Stimulated activated CD4-positive, alpha-beta T cell treated with anti-CD3 and anti-CD28 coated beads, Interleukin-2, amount 100 ng/mL, for 24 hours (primary cell): ENCODE measurements at regions not wholly inside any gene's neighbourhood (a gene's known extent, or its start where the extent isn't known, plus 50 kb on each side); places are given as distances from the start of the nearest gene placed in this dataset.
"Not testable (repeated sequence)": the region's sequence is repeated elsewhere in the genome, so short reads cannot be mapped to it uniquely, and the experiment has no call there.

Experiments used
- DNase-seq, 2 donors: peaks; one replicate each; pipeline ENCODE4 v3.0.0-alpha.2; 2020

DNA sequence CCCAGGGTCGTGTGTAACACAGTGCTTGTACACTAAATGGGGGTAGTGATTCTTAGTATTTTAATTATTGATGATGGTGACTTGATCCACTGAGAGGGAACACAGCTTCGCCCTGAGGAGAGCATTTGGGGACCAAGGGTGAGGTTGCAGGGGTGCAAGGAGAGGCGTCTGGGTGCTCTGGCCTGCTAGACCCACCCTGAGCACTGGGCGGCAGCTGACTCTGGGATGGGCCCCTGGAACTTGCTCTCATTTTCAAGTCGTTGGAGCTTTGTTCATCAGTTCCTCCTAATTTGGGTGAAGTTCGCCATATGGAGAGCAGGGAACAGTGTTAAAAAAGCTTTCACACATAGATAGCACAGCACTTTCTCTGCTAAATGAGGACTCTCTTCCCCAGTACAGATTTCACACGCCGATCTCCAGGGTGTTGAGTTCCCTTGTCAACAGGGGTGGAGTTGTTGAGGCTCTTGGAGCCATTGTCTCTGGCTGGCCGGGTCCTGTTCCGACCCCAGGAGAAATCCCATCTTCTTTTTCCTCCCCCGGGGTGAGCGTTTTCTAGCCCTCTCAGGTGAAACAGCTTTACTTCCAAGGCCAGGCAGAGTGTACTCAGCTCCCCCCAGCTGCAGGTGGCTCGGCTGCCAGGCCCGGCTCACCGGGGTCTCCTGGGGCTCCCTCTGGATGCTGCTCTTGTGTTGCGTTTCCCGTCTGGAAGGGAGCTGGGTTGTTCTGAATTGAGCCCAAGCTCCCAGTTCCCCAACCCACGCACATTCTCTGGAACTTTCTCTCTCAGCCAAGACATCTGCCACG, 367.4 kb downstream of the RPS6KC1 start:
- no peak for DNase-seq

DNA sequence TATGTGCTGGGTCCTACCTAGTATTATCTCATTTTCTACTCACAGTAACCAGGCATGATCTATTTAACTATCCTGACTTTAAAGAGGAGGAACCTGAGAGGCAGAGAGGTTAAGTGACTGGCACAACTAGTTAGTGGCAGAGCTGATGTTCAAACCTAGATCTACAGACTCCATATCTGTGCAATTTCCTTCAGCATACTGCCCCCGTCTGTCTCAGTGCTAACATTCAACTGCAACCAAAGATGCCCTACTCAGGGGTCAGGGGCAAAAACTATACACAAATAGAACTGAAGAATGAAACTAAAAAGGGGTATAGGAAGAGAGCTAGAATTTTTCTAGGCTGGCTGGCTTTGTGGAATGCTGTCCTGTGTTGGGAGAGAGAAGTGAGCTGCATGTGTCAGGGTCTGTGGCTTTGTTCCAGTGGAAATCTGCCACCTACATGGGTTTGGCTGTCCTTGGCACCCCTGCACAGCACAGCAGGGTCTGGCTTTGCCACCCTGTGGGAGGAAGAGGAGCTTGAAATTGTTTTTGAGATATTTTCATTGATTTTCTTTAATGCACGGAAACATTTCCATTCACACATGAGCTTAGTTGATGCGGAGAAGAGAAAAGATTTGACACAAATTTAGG, 368.5 kb downstream of the RPS6KC1 start:
- DNase-seq, result no peak

DNA sequence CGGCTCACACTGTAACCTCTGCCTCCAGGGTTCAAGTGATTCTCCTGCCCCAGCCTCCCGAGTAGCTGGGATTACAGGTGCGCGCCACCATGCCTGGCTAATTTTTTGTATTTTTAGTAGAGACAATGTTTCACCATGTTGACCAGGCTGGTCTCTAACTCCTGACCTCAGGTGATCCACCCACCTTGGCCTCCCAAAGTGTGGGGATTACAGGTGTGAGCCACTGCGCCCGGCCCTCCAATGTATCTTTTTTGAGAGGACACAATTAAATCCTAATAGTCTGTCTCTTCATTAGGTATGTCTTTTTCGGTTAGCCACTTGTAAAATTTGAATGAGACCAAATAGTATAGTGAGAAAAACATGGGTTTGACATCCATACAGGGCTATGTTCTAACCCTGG, 370.1 kb downstream of the RPS6KC1 start:
- not testable (repeated sequence) for DNase-seq

DNA sequence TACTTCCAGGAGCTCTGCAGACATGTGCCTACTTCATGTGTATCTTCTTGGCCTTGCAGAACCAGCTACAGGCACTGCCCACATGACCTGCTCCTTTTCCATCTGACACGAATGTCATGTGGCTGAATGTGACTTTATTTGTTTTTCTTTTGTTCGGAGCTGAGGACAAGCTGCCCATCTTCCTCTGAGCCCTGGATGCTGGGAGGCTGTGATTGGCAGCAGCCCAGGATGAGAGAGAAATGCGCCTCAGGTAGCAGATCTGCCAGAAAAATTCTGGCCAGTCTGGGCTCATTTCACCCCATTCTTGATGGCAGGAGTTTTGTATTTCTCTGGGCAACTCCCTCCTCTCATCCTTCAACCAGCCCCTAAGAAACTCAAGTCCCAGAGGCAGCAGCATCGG, 372.0 kb downstream of the RPS6KC1 start:
- no peak for DNase-seq

DNA sequence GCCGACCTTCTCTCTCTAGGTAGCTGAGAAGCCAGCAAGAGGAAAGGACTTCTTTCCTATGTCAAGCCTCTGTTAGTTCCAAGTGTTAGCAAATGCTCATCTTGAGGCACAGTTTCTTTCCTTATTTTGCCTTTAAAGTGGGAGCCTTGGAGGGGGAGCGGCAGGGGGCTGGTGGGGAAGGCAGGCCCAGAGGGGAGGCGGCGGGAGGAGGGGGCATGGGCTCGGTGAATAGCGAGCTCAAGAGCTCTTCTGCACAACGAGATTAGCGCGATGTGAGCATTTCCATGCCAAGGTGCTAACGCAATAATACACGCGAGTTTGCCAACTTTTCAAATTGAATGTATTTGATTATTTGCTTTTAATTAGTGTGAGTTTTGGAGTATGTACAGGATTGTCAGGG, 372.6 kb downstream of the RPS6KC1 start:
- no peak for DNase-seq

DNA sequence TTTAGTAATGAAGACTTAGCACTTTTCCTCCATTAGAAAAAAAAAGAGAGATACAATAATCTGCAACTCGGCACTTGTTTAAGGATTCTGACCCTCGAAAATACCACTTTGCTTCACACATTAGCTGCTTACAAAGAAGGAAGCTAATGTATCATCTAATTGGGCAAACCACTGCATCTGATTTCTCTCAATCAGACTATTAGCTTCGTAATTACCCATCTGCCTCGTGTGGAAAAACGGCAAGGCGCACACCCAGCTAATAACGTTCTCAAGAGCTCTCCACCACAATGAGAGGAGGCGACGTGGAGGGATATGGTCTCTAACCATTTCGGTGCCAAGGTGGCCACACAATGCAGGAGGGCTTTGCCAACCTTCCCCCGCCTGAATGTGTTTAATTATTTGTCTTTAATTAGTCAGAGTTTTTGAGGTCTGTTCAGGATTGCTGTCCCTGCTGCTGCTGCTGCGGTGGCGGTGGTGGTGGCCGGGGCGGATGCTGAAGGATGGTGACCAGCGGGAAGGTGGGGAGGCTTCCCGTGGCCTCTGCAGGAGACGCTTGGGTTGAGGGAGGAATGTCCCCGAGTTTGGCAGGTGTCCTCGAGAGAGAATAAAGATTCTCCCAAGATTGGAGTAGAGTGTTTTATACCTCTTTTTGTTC, 374.5 kb downstream of the RPS6KC1 start:
- DNase-seq, result no peak

DNA sequence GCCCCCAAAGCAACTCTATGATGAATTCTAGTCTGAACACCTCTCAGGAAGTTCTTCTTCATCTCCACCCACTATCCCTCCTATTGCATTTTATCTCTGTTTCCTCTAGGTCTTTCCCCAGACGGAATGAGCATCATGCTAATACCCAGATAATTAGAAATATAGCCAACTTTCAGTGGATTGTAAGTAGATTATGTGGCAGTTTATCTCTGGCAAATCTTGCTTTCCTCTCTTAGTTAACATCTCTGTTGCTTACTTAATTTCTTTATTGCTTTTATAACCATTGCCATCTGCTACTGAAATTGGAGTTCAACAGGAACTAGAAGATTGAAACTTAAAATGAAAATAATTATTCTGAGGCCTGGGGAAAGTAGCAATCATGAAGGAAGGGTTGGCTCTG, 378.6 kb downstream of the RPS6KC1 start:
- DNase-seq, result no peak

DNA sequence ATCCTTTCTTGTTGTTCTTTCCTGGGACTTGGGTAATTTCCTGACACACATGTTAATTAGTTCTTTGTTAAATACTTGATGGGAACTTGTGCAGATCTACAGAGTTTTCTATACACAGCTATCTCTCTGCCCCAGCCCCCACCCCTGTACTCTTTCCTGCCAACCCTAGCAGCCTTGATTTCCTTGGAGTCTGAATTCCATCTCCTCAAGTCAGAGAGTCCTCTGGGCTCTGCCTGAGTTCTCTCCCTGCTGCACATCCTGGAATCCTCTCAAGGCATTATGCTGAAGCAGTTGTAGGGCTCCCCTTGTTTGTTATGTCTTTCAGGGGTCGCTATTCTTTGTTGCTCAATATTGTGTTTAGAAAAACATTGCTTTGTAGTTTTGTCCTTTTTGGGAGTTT, 384.7 kb downstream of the RPS6KC1 start:
- no peak for DNase-seq

DNA sequence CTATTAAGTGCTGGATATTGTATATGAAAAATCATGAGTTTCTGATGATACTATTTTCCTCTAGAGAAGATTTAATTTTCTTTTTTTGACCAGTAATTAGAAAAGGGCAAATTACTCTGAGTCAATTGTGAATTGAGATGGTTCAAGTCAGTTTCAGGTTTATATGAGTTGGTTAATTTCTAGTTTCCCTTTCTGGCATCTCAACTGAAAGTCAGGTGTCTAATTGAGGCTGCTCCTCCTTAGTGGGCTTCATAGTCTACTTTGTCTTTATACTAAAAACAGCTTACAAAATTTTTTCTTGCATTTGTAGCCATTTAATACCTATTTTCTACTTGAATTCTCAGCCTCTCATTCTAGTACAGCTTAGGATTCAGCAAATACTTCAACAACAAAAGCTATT, 387.3 kb downstream of the RPS6KC1 start:
- DNase-seq, result no peak

DNA sequence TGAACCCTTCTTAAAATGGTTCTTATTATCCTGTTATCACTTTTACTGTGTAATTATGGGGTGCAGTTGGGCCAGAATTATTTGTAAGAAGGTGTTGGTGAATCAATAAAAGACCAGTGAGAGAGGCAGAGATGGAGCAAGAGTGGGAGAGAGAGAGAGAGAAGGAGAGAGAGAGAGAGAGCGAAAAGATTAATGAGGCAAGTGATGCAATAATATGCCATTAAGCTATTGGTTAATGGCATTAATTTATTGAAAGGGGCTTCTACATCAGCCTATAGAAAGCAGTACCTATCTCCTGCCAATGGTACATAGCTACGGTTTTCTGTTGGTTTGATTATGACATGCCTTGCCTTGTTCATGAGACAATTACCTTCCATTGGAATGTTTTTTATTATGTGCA, 388.7 kb downstream of the RPS6KC1 start:
- no peak for DNase-seq

DNA sequence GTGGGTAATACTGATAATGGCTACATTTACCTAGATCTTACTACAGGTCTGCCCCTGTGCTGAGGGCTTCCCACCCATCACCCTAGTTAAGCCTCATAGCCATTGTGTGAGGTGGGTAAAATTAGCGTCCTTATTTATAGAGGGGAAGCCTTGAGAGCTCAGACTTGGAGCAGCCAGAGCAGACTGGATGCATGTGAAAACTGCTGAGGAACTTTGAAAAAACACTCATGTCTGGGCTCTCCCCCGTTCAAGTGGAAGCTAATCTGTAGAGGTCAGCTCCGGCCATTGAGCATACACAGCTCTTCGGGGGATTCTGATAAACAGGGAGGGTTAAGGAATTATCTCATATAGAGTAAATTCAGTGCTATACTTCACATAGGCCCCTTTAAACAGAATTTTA, 389.7 kb downstream of the RPS6KC1 start:
- DNase-seq, result no peak

DNA sequence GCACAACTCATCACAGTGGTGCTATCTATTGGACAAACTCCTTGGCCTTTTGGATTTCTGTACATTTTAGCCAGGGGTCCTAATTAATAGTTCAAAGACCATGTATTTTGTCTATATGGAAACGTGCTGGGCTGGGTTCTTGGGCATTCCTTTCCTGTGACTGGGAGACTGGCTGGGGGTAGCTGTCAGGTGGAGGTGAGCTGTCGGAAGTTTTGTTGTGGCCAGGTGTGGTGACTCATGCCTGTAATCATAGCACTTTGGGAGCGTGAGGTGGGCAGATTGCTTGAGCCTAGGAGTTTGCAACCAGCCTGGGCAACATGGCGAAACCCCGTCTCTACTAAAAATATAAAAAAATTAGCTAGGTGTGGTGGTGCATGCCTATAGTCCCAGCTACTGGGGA, 392.4 kb downstream of the RPS6KC1 start:
- DNase-seq, result no peak

DNA sequence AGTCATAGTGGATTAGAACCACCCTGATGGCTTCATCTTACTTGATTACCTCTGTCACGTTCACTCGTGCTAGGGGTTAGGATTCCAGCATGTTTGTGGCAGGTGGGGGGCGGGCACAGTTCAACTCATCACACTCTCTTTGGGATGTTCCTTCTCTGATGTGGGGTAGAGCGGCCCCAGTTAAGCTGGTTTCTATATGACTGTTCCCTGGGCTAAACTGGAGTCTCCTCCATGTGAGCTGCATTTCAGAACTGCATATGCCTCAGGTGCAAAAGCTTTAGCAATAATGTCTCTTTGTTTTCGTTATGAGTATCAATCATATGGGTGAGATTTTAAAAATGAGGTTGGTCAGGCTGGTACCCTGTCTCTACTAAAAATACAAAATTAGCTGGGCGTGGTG, 393.2 kb downstream of the RPS6KC1 start:
- DNase-seq, result no peak

DNA sequence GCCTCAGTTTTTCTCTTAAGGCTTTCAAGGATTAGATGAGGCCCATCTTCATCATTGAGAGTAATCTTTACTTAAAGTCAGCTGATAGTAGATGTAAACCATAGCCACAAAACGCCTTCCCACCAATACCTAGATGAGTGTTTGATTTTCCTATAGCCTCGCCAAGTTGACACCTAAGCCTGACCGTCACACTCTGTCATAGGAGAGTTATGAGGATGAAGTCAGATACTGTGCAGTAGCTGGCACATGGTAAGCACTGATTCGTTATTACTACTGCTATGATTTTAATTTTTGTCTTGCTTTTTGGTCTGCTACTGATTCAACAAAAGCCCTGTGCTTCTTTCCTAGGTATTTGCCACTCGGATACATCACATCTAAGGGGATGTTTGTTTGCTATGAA, 395.5 kb downstream of the RPS6KC1 start:
- DNase-seq, result no peak

DNA sequence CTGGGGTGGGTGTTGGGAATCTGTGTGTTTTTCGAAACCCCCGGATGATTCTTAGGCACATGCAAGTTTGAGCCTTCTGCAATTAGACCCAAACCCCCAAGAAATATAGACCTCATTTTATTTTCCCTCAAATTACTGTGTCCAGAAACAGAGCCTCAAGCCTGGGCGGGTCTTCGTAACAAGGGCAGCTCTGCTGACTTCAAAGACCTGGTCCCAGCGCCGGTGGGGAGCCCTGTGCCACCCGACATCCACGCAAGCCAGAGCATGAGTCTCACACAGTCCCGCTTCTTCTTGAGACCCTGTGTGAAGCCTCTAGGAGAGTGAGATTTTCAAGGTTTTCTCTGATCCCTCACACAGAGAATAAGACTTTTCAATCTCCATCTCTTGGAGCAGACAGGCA, 397.3 kb downstream of the RPS6KC1 start:
- DNase-seq, result no peak

DNA sequence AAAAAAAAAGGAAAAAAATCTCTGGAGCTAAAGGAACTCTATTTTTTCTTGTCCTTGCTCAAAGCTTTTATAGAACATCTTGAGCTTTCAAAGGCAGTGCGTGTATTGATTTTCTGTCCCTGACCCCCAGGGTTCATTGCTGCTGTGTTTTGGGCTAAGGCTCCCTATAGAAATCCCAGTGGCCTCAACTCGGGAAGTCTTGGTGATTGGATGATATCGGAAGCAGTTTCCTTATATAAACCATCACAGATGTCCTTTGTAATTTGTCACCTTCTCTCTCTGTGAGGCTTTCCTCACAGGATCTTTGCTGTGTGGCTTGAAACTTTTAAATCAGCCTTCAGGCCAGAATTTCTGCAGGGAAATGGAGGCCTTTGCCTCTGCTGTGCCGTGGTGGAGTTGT, 397.7 kb downstream of the RPS6KC1 start:
- DNase-seq, result no peak

DNA sequence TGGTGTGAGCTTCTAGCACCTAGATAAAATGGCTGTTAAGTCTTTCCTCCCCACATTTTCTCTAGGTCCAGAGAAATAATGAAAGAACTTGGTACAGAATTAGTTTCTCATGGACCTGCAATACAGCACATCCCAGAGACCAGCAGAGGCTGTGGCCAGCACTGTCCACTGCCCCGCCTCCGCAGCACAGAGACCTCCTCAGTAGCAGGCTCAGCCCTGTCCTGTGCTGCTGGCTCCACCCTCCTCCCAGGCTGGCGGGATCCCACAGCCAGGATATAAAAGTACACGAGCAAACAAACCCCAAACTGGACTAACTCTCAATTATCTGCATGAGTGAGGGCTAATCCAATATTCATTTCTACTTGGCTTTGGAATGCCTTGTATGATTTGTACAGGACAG, 401.5 kb downstream of the RPS6KC1 start:
- DNase-seq, result no peak

DNA sequence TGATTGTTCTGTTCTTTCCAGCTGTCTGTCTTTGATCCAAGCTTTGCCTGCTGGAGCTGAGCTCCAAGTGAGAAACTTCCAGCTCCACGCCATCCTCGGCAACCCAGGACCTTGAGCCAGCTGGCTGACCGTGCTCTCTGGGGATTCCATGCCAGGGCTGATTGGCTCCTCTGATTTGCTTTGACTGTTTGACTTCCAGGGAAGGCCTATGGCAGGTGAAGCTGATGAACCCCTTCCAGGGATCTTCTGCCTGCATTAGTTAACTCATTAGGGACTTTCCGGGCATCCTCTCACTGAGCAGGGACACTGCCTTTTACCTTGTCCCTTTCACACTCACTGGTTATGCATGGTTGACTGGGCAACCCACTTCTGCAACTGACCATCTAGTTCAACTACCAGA, 406.1 kb downstream of the RPS6KC1 start:
- DNase-seq, result no peak

DNA sequence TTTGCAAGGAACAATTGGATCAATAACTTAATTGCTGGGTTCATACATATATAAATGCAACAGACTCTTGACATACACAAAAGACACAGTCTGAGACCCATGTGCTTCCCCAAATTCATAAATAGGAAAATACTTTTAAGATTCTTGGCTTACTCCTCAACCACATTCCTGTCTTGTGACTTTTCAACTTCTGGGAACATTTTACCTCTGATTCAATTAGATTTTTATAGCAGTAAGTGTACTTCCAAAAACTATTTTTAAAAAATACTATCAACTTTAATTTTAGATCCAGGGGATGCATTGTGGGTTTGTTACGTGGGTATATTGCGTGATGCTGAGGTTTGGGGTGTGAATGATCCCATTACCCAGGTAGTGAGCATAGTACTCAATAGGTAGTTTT, 406.7 kb downstream of the RPS6KC1 start:
- DNase-seq, result no peak

DNA sequence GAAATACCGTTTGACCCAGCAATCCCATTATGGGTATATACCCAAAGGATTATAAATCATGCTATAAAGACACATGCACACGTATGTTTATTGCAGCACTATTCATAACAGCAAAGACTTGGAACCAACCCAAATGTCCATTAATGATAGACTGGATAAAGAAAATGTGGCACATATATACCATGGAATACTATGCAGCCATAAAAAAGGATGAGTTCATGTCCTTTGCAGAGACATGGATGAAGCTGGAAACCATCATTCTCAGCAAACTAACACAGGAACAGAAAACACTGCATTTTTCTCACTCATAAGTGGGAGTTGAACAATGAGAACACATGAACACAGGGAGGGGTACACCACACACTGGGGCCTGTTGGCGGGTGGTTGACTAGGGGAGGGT, 411.3 kb downstream of the RPS6KC1 start:
- DNase-seq, result not testable (repeated sequence)

DNA sequence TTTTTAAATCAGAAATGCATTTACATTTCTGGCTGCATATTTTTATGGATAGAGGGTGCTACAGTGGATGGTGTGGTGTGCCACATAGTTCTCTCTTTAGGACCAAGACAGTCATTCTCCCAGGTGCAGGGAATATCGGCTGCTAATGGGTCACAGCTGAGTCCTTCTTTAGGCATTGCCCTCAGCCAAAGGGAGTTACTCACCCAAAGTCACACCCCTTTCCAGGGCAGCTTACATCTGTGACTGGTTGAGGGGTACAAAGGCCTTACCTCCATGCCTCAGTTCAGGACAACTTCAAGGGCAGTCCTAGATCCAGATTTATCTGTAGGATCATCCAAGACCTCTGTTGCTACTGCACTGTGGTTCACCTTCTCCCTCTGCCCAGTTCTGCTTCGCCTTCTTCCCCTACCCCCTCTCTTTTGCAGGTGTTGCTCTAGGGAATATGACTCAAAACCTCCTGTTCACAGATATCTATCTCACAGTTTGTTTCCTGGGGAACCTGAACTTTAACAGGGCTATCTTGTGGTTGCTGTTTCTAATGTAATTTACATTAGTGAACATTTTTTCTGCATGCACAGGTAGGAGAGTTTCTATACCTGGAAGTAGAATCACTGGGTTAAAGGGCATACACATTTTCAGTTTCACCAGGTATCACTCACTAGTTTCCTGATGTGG, 413.9 kb downstream of the RPS6KC1 start:
- DNase-seq, result no peak

DNA sequence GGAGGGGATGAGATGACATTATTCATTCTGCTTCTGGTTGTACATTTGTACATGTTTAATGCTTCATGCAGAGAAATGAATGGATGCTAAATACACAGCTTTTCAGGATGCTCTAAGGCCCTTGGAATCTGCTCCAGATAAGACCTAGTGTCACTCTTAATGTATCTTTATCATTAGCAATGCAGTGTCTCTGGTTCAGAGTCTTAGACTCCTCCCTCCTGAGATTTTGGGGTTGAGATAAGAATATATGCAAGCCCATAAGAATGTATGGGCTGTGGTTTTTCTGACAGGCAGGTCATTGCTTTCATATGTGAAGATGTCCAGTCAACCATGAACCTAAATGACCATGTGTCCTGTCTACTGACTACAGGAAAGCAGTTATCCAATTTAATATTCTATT, 415.5 kb downstream of the RPS6KC1 start:
- no peak for DNase-seq

DNA sequence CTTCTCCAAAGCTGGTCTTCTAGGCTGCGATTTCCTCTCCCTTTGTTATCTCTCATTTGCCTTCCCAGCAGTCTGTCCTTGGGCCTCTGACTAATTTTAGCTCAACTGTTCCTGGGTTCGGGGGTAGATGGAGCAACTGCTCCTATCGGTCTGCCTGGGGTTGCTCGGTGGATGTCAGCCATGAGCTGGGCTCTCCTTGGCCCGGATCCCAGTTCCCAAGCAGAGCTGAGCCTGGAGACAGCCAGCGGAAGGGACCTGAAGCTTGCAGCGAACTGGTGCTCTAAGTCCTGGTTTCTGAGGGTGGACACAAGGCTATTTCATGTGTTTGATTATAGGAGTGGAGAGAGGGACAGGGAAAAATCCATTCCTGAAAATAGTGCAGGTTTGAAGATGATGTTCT, 423.0 kb downstream of the RPS6KC1 start:
- no peak for DNase-seq

DNA sequence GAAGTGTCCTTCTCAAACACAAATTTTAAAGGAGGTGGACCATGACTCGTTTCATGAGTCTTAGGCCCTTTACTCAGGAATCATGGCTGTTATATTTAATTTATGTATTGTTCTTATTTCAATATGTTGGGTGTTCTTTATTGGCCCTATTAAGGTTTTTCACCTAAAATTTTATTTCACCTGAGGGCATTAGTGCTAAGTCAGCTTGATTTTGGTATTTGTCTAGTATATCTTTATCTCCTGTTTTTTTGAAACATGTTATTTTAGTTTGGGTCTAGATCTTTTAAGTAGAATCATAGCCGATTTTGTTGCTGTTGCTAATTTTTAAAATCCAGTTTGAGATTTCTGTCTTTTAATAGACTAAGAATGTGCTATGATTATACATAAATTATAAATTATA, 430.4 kb downstream of the RPS6KC1 start:
- no peak for DNase-seq
